Peyer's patch (tissue), 4 donors: ENCODE measurements at regions not wholly inside any gene's neighbourhood (a gene's known extent, or its start where the extent isn't known, plus 50 kb on each side); places are given as distances from the start of the nearest gene placed in this dataset.

Experiments used
- DNase-seq, 3 donors: peaks; one replicate each; pipeline ENCODE4 v3.0.0-alpha.2; 2017 to 2019
- H3K27ac ChIP-seq, 4 donors: fragments of 200-600 bp; sonication (generic); one replicate each; pipeline ENCODE4 v1.5.1; 2016 to 2019
- H3K27me3 ChIP-seq, 2 donors: fragments of 200-600 bp; sonication (generic); one replicate each; pipeline ENCODE4 v1.5.1; 2019
- H3K36me3 ChIP-seq, 3 donors: fragments of 200-600 bp; sonication (generic); one replicate each; pipeline ENCODE4 v1.5.1; 2016 to 2019
- H3K4me1 ChIP-seq, 4 donors: fragments of 200-600 bp; sonication (generic); one replicate each; pipeline ENCODE4 v1.5.1; 2016 to 2019
- H3K4me3 ChIP-seq, 4 donors: fragments of 200-600 bp; sonication (generic); 1 replicate in 3 of 4; 2 replicates in 1 of 4; pipeline ENCODE4 v1.5.1; 2016 to 2019; ENCODE audit warnings: mild to moderate bottlenecking in 1 of 4
- H3K9me3 ChIP-seq, 4 donors: fragments of 200-600 bp; sonication (generic); one replicate each; pipeline ENCODE4 v1.5.1; 2016 to 2019; ENCODE audit warnings: mild to moderate bottlenecking in 1 of 4
- CTCF ChIP-seq, 6 experiments: fragments of 450-650 bp in 4 of 6; fragments of 200-600 bp in 2 of 6; sonication (generic) in 1 of 6; IDR thresholded peaks; one replicate each; pipeline ENCODE4 v1.5.1; 2017 to 2019; ENCODE audit warnings: antibody characterized with exemption in 6 of 6, mild to moderate bottlenecking in 3 of 6, moderate library complexity in 1 of 6
- POLR2A ChIP-seq, 2 donors: fragments of 450-650 bp; IDR thresholded peaks; one replicate each; pipeline ENCODE4 v1.5.1; 2017; ENCODE audit warnings: antibody characterized with exemption in 2 of 2, mild to moderate bottlenecking in 2 of 2, moderate library complexity in 2 of 2

DNA sequence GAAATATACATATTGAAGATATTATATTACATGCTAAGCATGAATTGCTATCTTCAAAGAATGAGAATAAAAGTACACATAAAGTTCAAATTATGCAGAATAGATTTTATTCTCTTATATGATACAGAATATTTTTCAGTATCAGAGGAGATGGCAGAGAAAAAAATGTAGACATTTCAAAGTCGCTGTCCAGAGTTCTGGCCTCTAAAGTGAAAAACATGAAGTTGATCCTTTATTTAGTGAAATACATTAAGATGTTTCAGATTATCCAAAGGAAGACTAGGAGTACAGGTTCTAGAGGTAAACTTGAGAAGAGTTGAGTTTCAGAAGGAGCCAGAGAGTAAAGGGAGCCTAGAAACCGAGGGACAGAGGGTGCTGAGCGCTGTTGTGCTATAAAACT, 303.6 kb downstream of the UTP18 start:
- Histone ChIP-seq H3K4me1 (no peaks in the 10 kb centered on the region), H3K36me3 (no peaks in the 10 kb centered on the region), H3K27ac (no peak overlapping the region), H3K27me3 (no peaks in the 10 kb centered on the region), H3K9me3 (no peaks in the 10 kb centered on the region), H3K4me3 (no peak overlapping the region)
- DNase-seq = no peak
- no peak for TF ChIP-seq POLR2A (IDR thresholded peaks at IDR 0.05)
- TF ChIP-seq CTCF (IDR thresholded peaks at IDR 0.05) = no peak

DNA sequence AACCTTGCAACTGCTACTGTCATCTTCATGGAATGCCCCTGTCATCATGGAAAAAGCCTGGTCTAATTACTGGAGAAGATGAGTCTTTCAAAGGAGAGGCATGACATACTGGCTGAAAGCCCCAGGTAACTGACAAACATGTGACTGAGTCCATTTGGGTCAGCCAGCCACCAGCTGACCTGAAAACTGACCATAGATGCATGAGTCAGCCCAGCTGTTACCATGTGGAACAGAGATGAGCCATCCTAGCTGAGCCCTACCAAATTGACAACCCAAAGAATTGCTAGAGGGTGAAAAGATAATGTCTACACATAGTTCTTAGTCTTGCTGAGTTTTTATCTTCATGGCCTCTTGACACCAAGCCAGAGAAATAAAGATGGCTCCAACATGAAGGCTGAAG, 311.8 kb downstream of the UTP18 start:
- Histone ChIP-seq H3K27ac (no peak overlapping the region), H3K4me3 (no peak overlapping the region), H3K4me1 (no peaks in the 10 kb centered on the region), H3K36me3 (no peaks in the 10 kb centered on the region), H3K9me3 (peaks cover 0 to 1% (median 0%) of the 10 kb centered on the region in 4 donors), H3K27me3 (no peaks in the 10 kb centered on the region)
- TF ChIP-seq CTCF (IDR thresholded peaks at IDR 0.05) = no peak
- no peak for TF ChIP-seq POLR2A (IDR thresholded peaks at IDR 0.05)
- DNase-seq = no peak
